Fibroblast of lung (primary cell): ENCODE measurements at regions not wholly inside any gene's neighbourhood (a gene's known extent, or its start where the extent isn't known, plus 50 kb on each side); places are given as distances from the start of the nearest gene placed in this dataset.

Source experiments
- DNase-seq, 2 donors: peaks; one replicate each; pipeline versions ENCODE4 v3.0.0 to v3.0.0-alpha.2; 2010; ENCODE audit warnings: low read depth in 2 of 2
- H2AFZ ChIP-seq: 2 replicates; pipeline ENCODE4 v1.5.1; 2012; ENCODE audit warnings: low read length, control low read depth, inconsistent platforms
- H3K27ac ChIP-seq: 2 replicates; pipeline ENCODE4 v1.5.1; 2011; ENCODE audit warnings: low read length, control low read depth; ENCODE audit not compliant: insufficient read depth
- H3K27me3 ChIP-seq: 2 replicates; pipeline ENCODE4 v1.5.1; 2011; ENCODE audit warnings: mild to moderate bottlenecking, low read length; ENCODE audit not compliant: control insufficient read depth, insufficient read depth
- H3K36me3 ChIP-seq: 2 replicates; pipeline ENCODE4 v1.5.1; 2011; ENCODE audit warnings: low read length; ENCODE audit not compliant: control insufficient read depth, insufficient read depth
- H3K4me1 ChIP-seq: 2 replicates; pipeline ENCODE4 v1.5.1; 2011; ENCODE audit warnings: low read length; ENCODE audit not compliant: control insufficient read depth, insufficient read depth; ENCODE audit errors: extremely low read depth
- H3K4me2 ChIP-seq: 2 replicates; pipeline ENCODE4 v1.5.1; 2011; ENCODE audit warnings: low read length, control low read depth; ENCODE audit not compliant: insufficient read depth; ENCODE audit errors: extremely low read depth
- H3K4me3 ChIP-seq, 4 experiments: fragments of 200-600 bp in 1 of 4; sonication (generic) in 1 of 4; replicated peaks in 1 of 4; 2 replicates each; pipeline ENCODE4 v1.5.1; 2011 to 2016; ENCODE audit warnings: low read length in 4 of 4, low read depth in 3 of 4, mild to moderate bottlenecking in 3 of 4, control low read depth in 2 of 4, inconsistent platforms in 1 of 4, mixed read lengths in 1 of 4; ENCODE audit not compliant: insufficient read depth in 1 of 4; ENCODE audit errors: control extremely low read depth in 1 of 4
- H3K79me2 ChIP-seq: 2 replicates; pipeline ENCODE4 v1.5.1; 2012; ENCODE audit warnings: mild to moderate bottlenecking, low read length, inconsistent platforms; ENCODE audit not compliant: control insufficient read depth, insufficient read depth
- H3K9ac ChIP-seq: 2 replicates; pipeline ENCODE4 v1.5.1; 2011; ENCODE audit warnings: mild to moderate bottlenecking, low read length, control low read depth; ENCODE audit not compliant: insufficient read depth
- H3K9me3 ChIP-seq: 2 replicates; pipeline ENCODE4 v1.5.1; 2012; ENCODE audit warnings: low read depth, low read length; ENCODE audit not compliant: control insufficient read depth, insufficient read depth
- H4K20me1 ChIP-seq: 2 replicates; pipeline ENCODE4 v1.5.1; 2011; ENCODE audit warnings: low read length; ENCODE audit not compliant: control insufficient read depth, insufficient read depth; ENCODE audit errors: extremely low read depth
- EZH2 ChIP-seq: IDR thresholded peaks from 2 replicates; pipeline ENCODE4 v1.5.1; 2012; ENCODE audit warnings: low read length, control low read depth, mild to moderate bottlenecking; ENCODE audit errors: missing control alignments
- TF ChIP-seq, protein P1 (sequence below), 2 donors: IDR thresholded peaks in 1 of 2; conservative IDR thresholded peaks in 1 of 2; 1 replicate in 1 of 2; 2 replicates in 1 of 2; pipeline ENCODE4 v1.5.1; 2011 to 2012; ENCODE audit warnings: low read length in 2 of 2, control low read depth in 1 of 2, inconsistent platforms in 1 of 2, low read depth in 1 of 2, mild to moderate bottlenecking in 1 of 2

DNA sequence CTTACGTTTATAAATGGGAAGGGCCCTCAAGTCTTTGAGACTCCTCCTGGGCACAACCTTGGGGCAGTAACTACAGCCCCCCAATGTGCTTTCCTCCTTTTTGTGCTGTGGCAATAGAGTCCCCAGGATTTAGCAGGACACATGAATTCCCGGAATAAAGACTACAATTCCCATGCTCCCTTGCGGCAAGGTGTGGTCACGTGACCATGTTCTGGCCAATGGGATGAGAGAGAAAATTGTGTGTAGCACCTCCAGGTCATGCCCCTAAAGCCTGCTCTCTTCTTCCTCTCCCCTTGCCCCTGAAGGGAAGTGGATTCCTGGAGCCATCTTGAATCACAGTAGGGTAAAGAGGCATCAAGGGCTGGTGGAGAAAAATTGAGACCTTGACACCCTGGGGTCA, 295.1 kb upstream of the SFSWAP start:
- Histone ChIP-seq H3K27ac (no peak overlapping the region), H3K9me3 (no peaks in the 10 kb centered on the region), H3K27me3 (no peaks in the 10 kb centered on the region), H3K4me2 (no peak overlapping the region), H3K36me3 (no peaks in the 10 kb centered on the region), H3K9ac (no peak overlapping the region), H3K4me1 (no peaks in the 10 kb centered on the region), H3K4me3 (no peak overlapping the region), H4K20me1 (no peaks in the 10 kb centered on the region), H2AFZ (no peak overlapping the region), H3K79me2 (no peaks in the 10 kb centered on the region)
- TF ChIP-seq, protein P1, sequence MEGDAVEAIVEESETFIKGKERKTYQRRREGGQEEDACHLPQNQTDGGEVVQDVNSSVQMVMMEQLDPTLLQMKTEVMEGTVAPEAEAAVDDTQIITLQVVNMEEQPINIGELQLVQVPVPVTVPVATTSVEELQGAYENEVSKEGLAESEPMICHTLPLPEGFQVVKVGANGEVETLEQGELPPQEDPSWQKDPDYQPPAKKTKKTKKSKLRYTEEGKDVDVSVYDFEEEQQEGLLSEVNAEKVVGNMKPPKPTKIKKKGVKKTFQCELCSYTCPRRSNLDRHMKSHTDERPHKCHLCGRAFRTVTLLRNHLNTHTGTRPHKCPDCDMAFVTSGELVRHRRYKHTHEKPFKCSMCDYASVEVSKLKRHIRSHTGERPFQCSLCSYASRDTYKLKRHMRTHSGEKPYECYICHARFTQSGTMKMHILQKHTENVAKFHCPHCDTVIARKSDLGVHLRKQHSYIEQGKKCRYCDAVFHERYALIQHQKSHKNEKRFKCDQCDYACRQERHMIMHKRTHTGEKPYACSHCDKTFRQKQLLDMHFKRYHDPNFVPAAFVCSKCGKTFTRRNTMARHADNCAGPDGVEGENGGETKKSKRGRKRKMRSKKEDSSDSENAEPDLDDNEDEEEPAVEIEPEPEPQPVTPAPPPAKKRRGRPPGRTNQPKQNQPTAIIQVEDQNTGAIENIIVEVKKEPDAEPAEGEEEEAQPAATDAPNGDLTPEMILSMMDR (conservative IDR thresholded peaks at IDR 0.05 in 1 of 2, IDR thresholded peaks at IDR 0.05 in 1 of 2; ENCODE audit: low read depth in 1 of 2, low read length in 2 of 2): no peak
- TF ChIP-seq EZH2: no peak
- no peak for DNase-seq

DNA sequence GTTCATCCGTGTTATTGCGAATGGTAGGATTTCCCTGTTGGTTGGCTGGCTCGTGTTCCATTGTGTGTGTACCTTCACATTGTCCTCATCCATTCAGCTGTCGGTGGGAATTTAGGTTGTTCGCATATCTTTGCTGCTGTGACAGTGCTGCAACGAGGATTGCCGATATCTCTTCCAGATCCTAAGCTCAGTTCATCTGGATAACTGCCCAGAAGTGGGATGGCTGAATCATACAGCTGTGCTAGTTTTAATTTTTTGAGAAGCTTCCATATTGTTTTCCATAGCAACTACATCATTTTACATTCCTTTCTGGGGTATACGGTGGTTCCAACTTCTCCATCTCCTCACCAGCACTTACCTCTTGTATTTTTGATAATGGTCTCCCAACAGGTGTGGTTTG, 292.8 kb upstream of the SFSWAP start:
- H4K20me1 ChIP-seq: no peaks in the 10 kb centered on the region
- no peak overlapping the region for H3K9ac ChIP-seq
- no peaks in the 10 kb centered on the region for H3K36me3 ChIP-seq
- no peak overlapping the region for H2AFZ ChIP-seq
- DNase-seq: no peak
- TF ChIP-seq, protein P1 (conservative IDR thresholded peaks at IDR 0.05 in 1 of 2, IDR thresholded peaks at IDR 0.05 in 1 of 2; ENCODE audit: low read depth in 1 of 2, low read length in 2 of 2): no peak
- TF ChIP-seq EZH2: no peak
- H3K4me1 ChIP-seq: no peaks in the 10 kb centered on the region
- no peak overlapping the region for H3K27ac ChIP-seq
- no peaks in the 10 kb centered on the region for H3K79me2 ChIP-seq
- H3K27me3 ChIP-seq: no peaks in the 10 kb centered on the region
- H3K4me3 ChIP-seq: no peak overlapping the region
- H3K4me2 ChIP-seq: no peak overlapping the region
- no peaks in the 10 kb centered on the region for H3K9me3 ChIP-seq

DNA sequence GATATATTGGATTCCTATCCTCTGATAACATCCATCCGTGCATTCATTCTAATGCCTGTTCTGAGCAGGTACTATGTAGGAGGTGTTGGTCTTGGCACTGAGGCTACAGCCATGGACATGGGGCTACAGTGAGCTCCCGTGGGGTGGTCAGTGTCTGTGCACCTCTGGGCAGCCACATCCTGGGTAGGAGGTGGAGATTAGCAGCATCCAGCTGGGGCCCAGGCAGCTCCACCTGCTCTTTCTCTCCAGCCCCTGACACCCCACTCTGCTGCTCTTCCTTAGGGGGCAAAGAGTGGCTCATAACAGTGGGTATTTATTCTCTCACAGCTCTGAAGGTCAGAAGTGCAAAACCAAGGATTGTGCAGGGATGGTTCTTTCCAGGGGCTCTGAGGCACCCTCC, 292.0 kb upstream of the SFSWAP start:
- Histone ChIP-seq H3K79me2 (no peaks in the 10 kb centered on the region), H3K4me1 (no peaks in the 10 kb centered on the region), H3K27me3 (no peaks in the 10 kb centered on the region), H4K20me1 (no peaks in the 10 kb centered on the region), H3K9ac (no peak overlapping the region), H3K36me3 (no peaks in the 10 kb centered on the region), H3K27ac (no peak overlapping the region), H3K4me3 (no peak overlapping the region), H2AFZ (no peak overlapping the region), H3K9me3 (no peaks in the 10 kb centered on the region), H3K4me2 (no peak overlapping the region)
- no peak for DNase-seq
- TF ChIP-seq, protein P1 (conservative IDR thresholded peaks at IDR 0.05 in 1 of 2, IDR thresholded peaks at IDR 0.05 in 1 of 2; ENCODE audit: low read depth in 1 of 2, low read length in 2 of 2): no peak
- TF ChIP-seq EZH2: no peak
